Fibroblast of lung (primary cell): ENCODE measurements at regions not wholly inside any gene's neighbourhood (a gene's known extent, or its start where the extent isn't known, plus 50 kb on each side); places are given as distances from the start of the nearest gene placed in this dataset.

Experiments used
- DNase-seq, 2 donors: peaks; one replicate each; pipeline versions ENCODE4 v3.0.0 to v3.0.0-alpha.2; 2010; ENCODE audit warnings: low read depth in 2 of 2
- H2AFZ ChIP-seq: 2 replicates; pipeline ENCODE4 v1.5.1; 2012; ENCODE audit warnings: low read length, control low read depth, inconsistent platforms
- H3K27ac ChIP-seq: 2 replicates; pipeline ENCODE4 v1.5.1; 2011; ENCODE audit warnings: low read length, control low read depth; ENCODE audit not compliant: insufficient read depth
- H3K27me3 ChIP-seq: 2 replicates; pipeline ENCODE4 v1.5.1; 2011; ENCODE audit warnings: mild to moderate bottlenecking, low read length; ENCODE audit not compliant: control insufficient read depth, insufficient read depth
- H3K36me3 ChIP-seq: 2 replicates; pipeline ENCODE4 v1.5.1; 2011; ENCODE audit warnings: low read length; ENCODE audit not compliant: control insufficient read depth, insufficient read depth
- H3K4me1 ChIP-seq: 2 replicates; pipeline ENCODE4 v1.5.1; 2011; ENCODE audit warnings: low read length; ENCODE audit not compliant: control insufficient read depth, insufficient read depth; ENCODE audit errors: extremely low read depth
- H3K4me2 ChIP-seq: 2 replicates; pipeline ENCODE4 v1.5.1; 2011; ENCODE audit warnings: low read length, control low read depth; ENCODE audit not compliant: insufficient read depth; ENCODE audit errors: extremely low read depth
- H3K4me3 ChIP-seq, 4 experiments: fragments of 200-600 bp in 1 of 4; sonication (generic) in 1 of 4; replicated peaks in 1 of 4; 2 replicates each; pipeline ENCODE4 v1.5.1; 2011 to 2016; ENCODE audit warnings: low read length in 4 of 4, low read depth in 3 of 4, mild to moderate bottlenecking in 3 of 4, control low read depth in 2 of 4, inconsistent platforms in 1 of 4, mixed read lengths in 1 of 4; ENCODE audit not compliant: insufficient read depth in 1 of 4; ENCODE audit errors: control extremely low read depth in 1 of 4
- H3K79me2 ChIP-seq: 2 replicates; pipeline ENCODE4 v1.5.1; 2012; ENCODE audit warnings: mild to moderate bottlenecking, low read length, inconsistent platforms; ENCODE audit not compliant: control insufficient read depth, insufficient read depth
- H3K9ac ChIP-seq: 2 replicates; pipeline ENCODE4 v1.5.1; 2011; ENCODE audit warnings: mild to moderate bottlenecking, low read length, control low read depth; ENCODE audit not compliant: insufficient read depth
- H3K9me3 ChIP-seq: 2 replicates; pipeline ENCODE4 v1.5.1; 2012; ENCODE audit warnings: low read depth, low read length; ENCODE audit not compliant: control insufficient read depth, insufficient read depth
- H4K20me1 ChIP-seq: 2 replicates; pipeline ENCODE4 v1.5.1; 2011; ENCODE audit warnings: low read length; ENCODE audit not compliant: control insufficient read depth, insufficient read depth; ENCODE audit errors: extremely low read depth
- CTCF ChIP-seq, 2 donors: IDR thresholded peaks in 1 of 2; conservative IDR thresholded peaks in 1 of 2; 1 replicate in 1 of 2; 2 replicates in 1 of 2; pipeline ENCODE4 v1.5.1; 2011 to 2012; ENCODE audit warnings: low read length in 2 of 2, control low read depth in 1 of 2, inconsistent platforms in 1 of 2, low read depth in 1 of 2, mild to moderate bottlenecking in 1 of 2
- EZH2 ChIP-seq: IDR thresholded peaks from 2 replicates; pipeline ENCODE4 v1.5.1; 2012; ENCODE audit warnings: low read length, control low read depth, mild to moderate bottlenecking; ENCODE audit errors: missing control alignments

- Histone ChIP-seq H3K79me2 (no peaks in the 10 kb centered on the region), H3K4me2 (no peak overlapping the region), H3K27me3 (no peaks in the 10 kb centered on the region), H3K27ac (no peak overlapping the region), H3K36me3 (no peaks in the 10 kb centered on the region), H2AFZ (no peak overlapping the region), H3K9ac (no peak overlapping the region), H3K9me3 (no peaks in the 10 kb centered on the region), H4K20me1 (no peaks in the 10 kb centered on the region), H3K4me1 (peaks cover 12% of the 10 kb centered on the region), H3K4me3 (no peak overlapping the region)
- no peak for TF ChIP-seq EZH2
- no peak for TF ChIP-seq CTCF (conservative IDR thresholded peaks at IDR 0.05 in 1 of 2, IDR thresholded peaks at IDR 0.05 in 1 of 2; ENCODE audit: low read depth in 1 of 2, low read length in 2 of 2)
- DNase-seq = peak in 1 of 2 donors; percentile 30
These were observed 228.2 kb upstream of the TPRG1 start for GRCh38 chr3:188943591-188943990.

DNA sequence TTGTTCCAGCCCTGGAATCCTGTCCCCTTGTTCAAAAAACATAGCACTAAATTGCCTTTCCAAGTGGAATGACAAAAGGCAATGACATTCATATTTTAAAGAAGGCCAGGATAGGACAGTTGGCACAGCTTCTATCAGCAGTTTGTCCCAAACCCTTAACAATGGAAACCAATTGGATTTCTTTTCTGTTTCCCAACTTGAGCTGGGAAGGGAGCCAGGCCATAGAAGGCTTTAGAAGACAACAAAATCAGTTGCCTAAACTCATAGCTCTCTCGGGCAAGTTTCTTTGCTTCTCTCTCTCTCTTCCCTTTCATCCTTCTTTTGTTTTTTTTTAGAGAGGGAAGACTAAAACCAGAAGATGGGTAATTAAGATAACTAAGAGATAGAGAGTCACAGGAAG lies 227.7 kb upstream of the TPRG1 start:
- H3K27me3 ChIP-seq = no peaks in the 10 kb centered on the region
- H4K20me1 ChIP-seq = no peaks in the 10 kb centered on the region
- peak in 1 of 2 donors; percentile 35 for DNase-seq
- H3K9me3 ChIP-seq = no peaks in the 10 kb centered on the region
- H3K9ac ChIP-seq = no peak overlapping the region
- peaks cover 17% of the 10 kb centered on the region for H3K4me1 ChIP-seq
- H3K36me3 ChIP-seq = no peaks in the 10 kb centered on the region
- no peak overlapping the region for H2AFZ ChIP-seq
- no peaks in the 10 kb centered on the region for H3K79me2 ChIP-seq
- no peak for TF ChIP-seq CTCF (conservative IDR thresholded peaks at IDR 0.05 in 1 of 2, IDR thresholded peaks at IDR 0.05 in 1 of 2; ENCODE audit: low read depth in 1 of 2, low read length in 2 of 2)
- TF ChIP-seq EZH2 = no peak
- H3K4me3 ChIP-seq = no peak overlapping the region
- H3K27ac ChIP-seq = no peak overlapping the region
- H3K4me2 ChIP-seq = no peak overlapping the region

- no peak for TF ChIP-seq EZH2
- no peak for TF ChIP-seq CTCF (conservative IDR thresholded peaks at IDR 0.05 in 1 of 2, IDR thresholded peaks at IDR 0.05 in 1 of 2; ENCODE audit: low read depth in 1 of 2, low read length in 2 of 2)
- no peaks in the 10 kb centered on the region for H3K9me3 ChIP-seq
- DNase-seq = peak in 1 of 2 donors; percentile 23
- H3K9ac ChIP-seq = no peak overlapping the region
- H4K20me1 ChIP-seq = no peaks in the 10 kb centered on the region
- H3K4me3 ChIP-seq = peak overlapping the region in 2 of 4 experiments; percentile 37 to 44
- no peaks in the 10 kb centered on the region for H3K27me3 ChIP-seq
- no peak overlapping the region for H3K27ac ChIP-seq
- H3K36me3 ChIP-seq = no peaks in the 10 kb centered on the region
- no peaks in the 10 kb centered on the region for H3K79me2 ChIP-seq
- H3K4me1 ChIP-seq = peaks cover 22% of the 10 kb centered on the region
- H3K4me2 ChIP-seq = peak overlapping the region; percentile 82
- H2AFZ ChIP-seq = no peak overlapping the region
These were observed 225.2 kb upstream of the TPRG1 start for GRCh38 chr3:188946351-188947240.
